MV-4-11 (cell line): ENCODE measurements at regions not wholly inside any gene's neighbourhood (a gene's known extent, or its start where the extent isn't known, plus 50 kb on each side); places are given as distances from the start of the nearest gene placed in this dataset.

ENCODE experiments used
- DNase-seq: peaks from one replicate; lab custom pipeline; 2025; lab: John Stamatoyannopoulos, UW

- no peak for DNase-seq
Observed at GRCh38 chrX:20322887-20323286, 56.2 kb upstream of the RPS6KA3 start.

DNA sequence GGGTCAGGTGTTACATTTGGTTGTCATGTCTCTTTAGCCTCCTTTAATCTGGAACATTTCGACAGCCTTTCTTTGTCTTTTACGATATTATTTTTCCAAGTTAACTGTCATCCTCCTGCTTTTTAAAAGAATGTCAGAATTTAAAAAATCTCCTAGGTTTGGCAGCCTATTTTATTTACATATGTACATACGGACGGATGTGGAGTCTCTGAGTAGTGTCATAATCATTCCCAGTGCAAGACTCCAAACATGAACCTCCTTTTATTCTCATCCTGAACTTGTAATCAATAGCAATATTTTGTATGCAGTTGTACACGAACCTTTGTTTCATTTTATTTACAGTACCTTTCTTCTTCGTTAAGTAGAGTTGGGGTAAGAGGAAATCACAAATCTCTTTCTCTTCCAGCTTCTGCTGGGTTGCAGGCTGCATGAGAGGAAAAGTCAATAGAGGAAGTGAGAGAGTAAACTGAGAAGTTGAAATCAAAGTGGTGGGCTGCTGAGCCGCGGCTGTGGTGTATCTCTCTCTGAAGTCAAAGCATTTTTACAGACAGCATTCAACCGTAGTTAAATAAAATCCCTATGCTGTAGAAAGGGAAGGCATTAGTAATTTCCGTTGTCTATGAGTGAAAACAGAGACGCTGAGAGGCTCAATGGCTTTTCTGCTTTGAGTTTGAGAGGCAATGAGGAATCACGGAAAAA is 53.9 kb upstream of the RPS6KA3 start:
- peak; percentile 89 for DNase-seq

DNA sequence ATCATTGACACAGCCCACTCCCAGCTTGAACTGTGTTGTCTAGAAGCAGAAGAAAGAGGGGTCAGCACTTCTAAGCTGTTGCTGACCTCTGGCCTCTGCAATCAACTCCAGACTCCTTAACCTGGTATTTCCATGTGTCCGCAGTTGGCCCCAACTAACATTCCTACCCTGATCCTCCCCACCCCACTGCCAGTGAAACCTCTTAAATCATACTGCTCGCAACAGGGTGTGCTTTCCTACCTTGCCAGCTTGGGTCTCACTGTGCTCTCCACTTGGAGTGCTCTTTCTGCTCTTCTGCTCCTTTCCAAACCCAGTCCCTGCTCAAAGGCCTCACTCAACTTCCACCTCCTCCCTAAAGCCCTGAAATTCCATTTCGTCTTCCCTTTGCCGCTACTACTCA is 52.3 kb upstream of the RPS6KA3 start:
- no peak for DNase-seq

DNA sequence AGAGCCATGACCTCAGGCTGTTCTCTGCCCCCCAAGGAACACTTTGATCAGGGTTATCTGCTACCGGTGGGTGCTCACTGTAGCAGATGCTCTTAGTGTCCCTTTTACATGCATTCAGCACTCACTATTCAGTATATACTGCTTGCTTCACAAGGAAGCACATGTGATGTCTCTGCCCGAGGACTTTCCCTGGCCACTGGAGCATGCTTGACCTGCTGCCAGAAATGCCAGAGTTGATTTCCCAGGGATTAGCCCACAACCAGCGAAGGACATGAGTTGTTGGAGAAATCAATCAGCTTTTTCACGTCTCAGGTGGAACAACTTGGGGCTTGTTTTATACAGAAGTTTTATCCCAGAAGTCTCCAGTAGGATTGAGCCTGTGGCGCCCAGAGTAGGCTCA is 51.2 kb upstream of the RPS6KA3 start:
- no peak for DNase-seq
